GM23338 (cell line): ENCODE measurements at regions not wholly inside any gene's neighbourhood (a gene's known extent, or its start where the extent isn't known, plus 50 kb on each side); places are given as distances from the start of the nearest gene placed in this dataset.

ENCODE experiments used
- ATAC-seq: fragments of 200-7000 bp; cut with Tn5 transposase; 3 replicates; pipeline ENCODE4 v1.9.1; 2020
- DNase-seq: peaks from one replicate; pipeline ENCODE4 v3.0.0-alpha.2; 2015; ENCODE audit warnings: low spot score
- H2AFZ ChIP-seq: fragments of 200-600 bp; sonication (generic); 2 replicates; pipeline ENCODE4 v1.8.0; 2016; ENCODE audit warnings: antibody characterized with exemption, mild to moderate bottlenecking, moderate library complexity
- H3F3A ChIP-seq: fragments of 200-600 bp; sonication (generic); replicated peaks from 2 replicates; pipeline ENCODE4 v1.8.0; 2017; ENCODE audit warnings: antibody characterized with exemption, mixed run types, low read depth
- H3K27ac ChIP-seq: fragments of 200-600 bp; sonication (generic); 2 replicates; pipeline ENCODE4 v1.6.1; 2016; ENCODE audit warnings: low read depth
- H3K27me3 ChIP-seq: fragments of 200-600 bp; sonication (generic); 2 replicates; pipeline ENCODE4 v1.8.0; 2016; ENCODE audit warnings: mild to moderate bottlenecking, mixed run types, moderate library complexity; ENCODE audit not compliant: insufficient read depth
- H3K36me3 ChIP-seq: fragments of 200-600 bp; sonication (generic); 2 replicates; pipeline ENCODE4 v1.8.0; 2016; ENCODE audit warnings: mild to moderate bottlenecking; ENCODE audit not compliant: insufficient read depth
- H3K4me1 ChIP-seq: fragments of 200-600 bp; sonication (generic); 2 replicates; pipeline ENCODE4 v1.8.0; 2016; ENCODE audit warnings: mild to moderate bottlenecking, moderate library complexity; ENCODE audit not compliant: insufficient read depth
- H3K4me2 ChIP-seq: fragments of 200-600 bp; sonication (generic); 2 replicates; pipeline ENCODE4 v1.7.1; 2017; ENCODE audit warnings: mixed run types
- H3K4me3 ChIP-seq: fragments of 200-600 bp; sonication (generic); 2 replicates; pipeline ENCODE4 v1.6.1; 2016; ENCODE audit warnings: mixed run types
- H3K79me2 ChIP-seq: fragments of 200-600 bp; sonication (generic); replicated peaks from 2 replicates; pipeline ENCODE4 v1.8.0; 2017; ENCODE audit warnings: mild to moderate bottlenecking; ENCODE audit not compliant: insufficient read depth
- H3K9me2 ChIP-seq: fragments of 200-600 bp; sonication (generic); 2 replicates; pipeline ENCODE4 v1.8.0; 2017; ENCODE audit not compliant: insufficient read depth
- H4K20me1 ChIP-seq: fragments of 200-600 bp; sonication (generic); replicated peaks from 2 replicates; pipeline ENCODE4 v1.8.0; 2017; ENCODE audit warnings: mild to moderate bottlenecking; ENCODE audit not compliant: insufficient read depth
- H3K27ac Mint-ChIP-seq: 2 replicates; pipeline ENCODE4 v1.8.0; 2020; ENCODE audit warnings: inconsistent platforms, mild to moderate bottlenecking, moderate library complexity, mixed read lengths
- H3K27me3 Mint-ChIP-seq: 3 replicates; pipeline ENCODE4 v1.8.0; 2022; ENCODE audit warnings: low read depth, mild to moderate bottlenecking, moderate library complexity, mixed read lengths, inconsistent platforms; ENCODE audit not compliant: insufficient read depth, poor library complexity
- H3K36me3 Mint-ChIP-seq: 3 replicates; pipeline ENCODE4 v1.8.0; 2021; ENCODE audit warnings: low read depth, mild to moderate bottlenecking, inconsistent platforms, moderate library complexity, mixed read lengths
- H3K4me1 Mint-ChIP-seq: 3 replicates; pipeline ENCODE4 v1.8.0; 2020; ENCODE audit warnings: mild to moderate bottlenecking, inconsistent platforms, mixed read lengths
- H3K4me3 Mint-ChIP-seq: 3 replicates; pipeline ENCODE4 v1.8.0; 2021; ENCODE audit warnings: moderate library complexity, mild to moderate bottlenecking, inconsistent platforms, mixed read lengths
- H3K9me3 Mint-ChIP-seq: 3 replicates; pipeline ENCODE4 v1.8.0; 2020; ENCODE audit warnings: moderate library complexity, mild to moderate bottlenecking, inconsistent platforms, mixed read lengths
- CREB1 ChIP-seq: fragments of 250-450 bp; sonication (Bioruptor Pico); IDR thresholded peaks from 2 replicates; pipeline ENCODE4 v1.5.0; 2020; ENCODE audit warnings: low read depth, mild to moderate bottlenecking, moderate library complexity
- CTCF ChIP-seq, 2 experiments: fragments of 200-600 bp in 1 of 2; sonication (generic) in 1 of 2; conservative IDR thresholded peaks; 2 replicates each; pipeline versions ENCODE4 v1.5.1 to v1.6.1; 2016 to 2017; ENCODE audit warnings: antibody characterized with exemption in 2 of 2, low read depth in 2 of 2, mild to moderate bottlenecking in 2 of 2, moderate library complexity in 1 of 2
- EZH2 ChIP-seq: fragments of 200-600 bp; sonication (generic); IDR thresholded peaks from one replicate; pipeline ENCODE4 v1.8.0; 2017; ENCODE audit warnings: antibody characterized with exemption, mild to moderate bottlenecking, low read depth; ENCODE audit not compliant: unreplicated experiment
- JUNB ChIP-seq: IDR thresholded peaks from one replicate; pipeline ENCODE4 v1.6.1; 2016; ENCODE audit warnings: antibody characterized with exemption; ENCODE audit not compliant: unreplicated experiment
- STAT1 ChIP-seq: IDR thresholded peaks from one replicate; pipeline ENCODE4 v1.6.1; 2016; ENCODE audit warnings: antibody characterized with exemption; ENCODE audit not compliant: unreplicated experiment
- ZNF114 ChIP-seq: fragments of 250-450 bp; sonication (Bioruptor Pico); IDR thresholded peaks from 2 replicates; pipeline ENCODE4 v1.5.0; 2020; ENCODE audit warnings: mild to moderate bottlenecking, moderate library complexity
- ZNF331 ChIP-seq: fragments of 250-450 bp; sonication (Bioruptor Pico); IDR thresholded peaks from 2 replicates; pipeline ENCODE4 v1.5.0; 2020; ENCODE audit warnings: low read depth, mild to moderate bottlenecking, moderate library complexity
- ZNF462 ChIP-seq: fragments of 250-450 bp; sonication (Bioruptor Pico); IDR thresholded peaks from 2 replicates; pipeline ENCODE4 v1.5.0; 2020; ENCODE audit warnings: mild to moderate bottlenecking, moderate library complexity

GRCh38 chr1:96388421-96389310, 332.9 kb upstream of the PTBP2 start:
- DNase-seq (no peak), ATAC-seq (no peak)

More at GRCh38 chr1:96388421-96389310, 332.9 kb upstream of the PTBP2 start:
- Histone ChIP-seq H3K4me2 (no peak overlapping the region), H3K79me2 (no peaks in the 10 kb centered on the region), H3K27me3 (no peaks in the 10 kb centered on the region), H3K36me3 (no peaks in the 10 kb centered on the region), H3K27ac (no peak overlapping the region), H3K4me1 (no peaks in the 10 kb centered on the region), H3K4me3 (no peak overlapping the region), H3F3A (no peaks in the 10 kb centered on the region), H4K20me1 (no peaks in the 10 kb centered on the region), H2AFZ (no peak overlapping the region), H3K9me2 (no peaks in the 10 kb centered on the region)
- Mint-ChIP-seq H3K36me3 (no peaks in the 10 kb centered on the region), H3K4me1 (no peaks in the 10 kb centered on the region), H3K27ac (no peak overlapping the region), H3K4me3 (no peak overlapping the region), H3K9me3 (peaks cover under 1% of the 10 kb centered on the region; the same call in 1 of the 3 replicates), H3K27me3 (no peaks in the 10 kb centered on the region)
- TF ChIP-seq ZNF462 (CRISPR knock-in tag) (no peak), ZNF114 (no peak), CREB1 (no peak), EZH2 (no peak), JUNB (no peak), STAT1 (no peak), ZNF331 (no peak), CTCF (conservative IDR thresholded peaks at IDR 0.05; ENCODE audit: low read depth in 2 of 2) (no peak)
